Gastrocnemius medialis (tissue), 4 donors: ENCODE measurements at regions not wholly inside any gene's neighbourhood (a gene's known extent, or its start where the extent isn't known, plus 50 kb on each side); places are given as distances from the start of the nearest gene placed in this dataset.

Source experiments
- POLR2A ChIP-seq, 2 donors: fragments of 450-650 bp; IDR thresholded peaks; one replicate each; pipeline ENCODE4 v1.6.1; 2017; ENCODE audit warnings: antibody characterized with exemption in 2 of 2, mild to moderate bottlenecking in 2 of 2, moderate library complexity in 2 of 2
- TF ChIP-seq, protein P1 (sequence below), 5 experiments: fragments of 450-650 bp in 3 of 5; fragments of 200-600 bp in 2 of 5; sonication (generic) in 2 of 5; IDR thresholded peaks in 4 of 5; conservative IDR thresholded peaks in 1 of 5; 1 replicate in 4 of 5; 2 replicates in 1 of 5; pipeline ENCODE4 v1.5.1; 2016 to 2019; ENCODE audit warnings: antibody characterized with exemption in 5 of 5, mild to moderate bottlenecking in 3 of 5, moderate library complexity in 3 of 5

DNA sequence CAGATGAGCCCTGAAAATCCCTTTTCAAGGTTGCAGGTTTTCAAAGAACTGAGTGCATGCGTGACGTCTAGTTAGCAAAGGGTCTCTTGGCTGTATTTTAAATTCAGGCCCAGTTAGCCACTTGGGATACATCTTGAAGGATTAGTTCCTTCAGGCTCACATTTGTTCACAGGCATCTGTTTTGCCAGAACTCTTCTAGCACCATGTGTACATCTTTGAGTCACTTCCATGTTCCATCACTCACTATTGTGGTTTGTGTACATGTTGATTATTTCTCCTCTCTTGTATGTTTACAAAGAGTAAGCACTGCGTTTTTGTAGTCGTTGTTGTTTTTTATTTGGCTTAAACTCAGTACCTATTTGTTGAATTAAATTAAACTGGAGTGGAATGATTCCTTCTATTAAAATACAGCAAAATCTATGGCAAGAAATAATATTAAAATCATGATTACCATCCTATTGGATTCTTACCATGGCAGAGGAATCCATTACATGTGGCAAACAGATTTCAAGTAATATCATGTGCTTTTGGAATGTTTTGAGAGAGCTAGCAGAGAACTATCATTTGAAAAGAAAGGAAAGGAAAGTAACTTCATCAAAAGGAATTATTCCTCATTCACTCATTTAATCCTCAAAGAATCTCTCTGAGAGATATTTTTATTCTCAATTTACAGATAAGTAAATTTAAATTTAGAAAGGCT is 438.9 kb upstream of the FAR2 start:
- TF ChIP-seq, protein P1, sequence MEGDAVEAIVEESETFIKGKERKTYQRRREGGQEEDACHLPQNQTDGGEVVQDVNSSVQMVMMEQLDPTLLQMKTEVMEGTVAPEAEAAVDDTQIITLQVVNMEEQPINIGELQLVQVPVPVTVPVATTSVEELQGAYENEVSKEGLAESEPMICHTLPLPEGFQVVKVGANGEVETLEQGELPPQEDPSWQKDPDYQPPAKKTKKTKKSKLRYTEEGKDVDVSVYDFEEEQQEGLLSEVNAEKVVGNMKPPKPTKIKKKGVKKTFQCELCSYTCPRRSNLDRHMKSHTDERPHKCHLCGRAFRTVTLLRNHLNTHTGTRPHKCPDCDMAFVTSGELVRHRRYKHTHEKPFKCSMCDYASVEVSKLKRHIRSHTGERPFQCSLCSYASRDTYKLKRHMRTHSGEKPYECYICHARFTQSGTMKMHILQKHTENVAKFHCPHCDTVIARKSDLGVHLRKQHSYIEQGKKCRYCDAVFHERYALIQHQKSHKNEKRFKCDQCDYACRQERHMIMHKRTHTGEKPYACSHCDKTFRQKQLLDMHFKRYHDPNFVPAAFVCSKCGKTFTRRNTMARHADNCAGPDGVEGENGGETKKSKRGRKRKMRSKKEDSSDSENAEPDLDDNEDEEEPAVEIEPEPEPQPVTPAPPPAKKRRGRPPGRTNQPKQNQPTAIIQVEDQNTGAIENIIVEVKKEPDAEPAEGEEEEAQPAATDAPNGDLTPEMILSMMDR (IDR thresholded peaks at IDR 0.05 in 4 of 5, conservative IDR thresholded peaks at IDR 0.05 in 1 of 5): no peak
- no peak for TF ChIP-seq POLR2A (IDR thresholded peaks at IDR 0.05)
